GM23338 (cell line): ENCODE measurements at regions not wholly inside any gene's neighbourhood (a gene's known extent, or its start where the extent isn't known, plus 50 kb on each side); places are given as distances from the start of the nearest gene placed in this dataset.

ENCODE experiments used
- CREB1 ChIP-seq: fragments of 250-450 bp; sonication (Bioruptor Pico); IDR thresholded peaks from 2 replicates; pipeline ENCODE4 v1.5.0; 2020; ENCODE audit warnings: low read depth, mild to moderate bottlenecking, moderate library complexity
- CTCF ChIP-seq, 2 experiments: fragments of 200-600 bp in 1 of 2; sonication (generic) in 1 of 2; conservative IDR thresholded peaks; 2 replicates each; pipeline versions ENCODE4 v1.5.1 to v1.6.1; 2016 to 2017; ENCODE audit warnings: antibody characterized with exemption in 2 of 2, low read depth in 2 of 2, mild to moderate bottlenecking in 2 of 2, moderate library complexity in 1 of 2
- ETS1 ChIP-seq: IDR thresholded peaks from 2 replicates; pipeline ENCODE4 v1.6.1; 2016; ENCODE audit warnings: antibody characterized with exemption
- EZH2 ChIP-seq: fragments of 200-600 bp; sonication (generic); IDR thresholded peaks from one replicate; pipeline ENCODE4 v1.8.0; 2017; ENCODE audit warnings: antibody characterized with exemption, mild to moderate bottlenecking, low read depth; ENCODE audit not compliant: unreplicated experiment
- EZH2phosphoT487 ChIP-seq: fragments of 200-600 bp; sonication (generic); IDR thresholded peaks from one replicate; pipeline ENCODE4 v1.8.1; 2018; ENCODE audit warnings: antibody characterized with exemption; ENCODE audit not compliant: unreplicated experiment
- JUNB ChIP-seq: IDR thresholded peaks from one replicate; pipeline ENCODE4 v1.6.1; 2016; ENCODE audit warnings: antibody characterized with exemption; ENCODE audit not compliant: unreplicated experiment
- NANOG ChIP-seq: IDR thresholded peaks from 2 replicates; pipeline ENCODE4 v1.6.1; 2016; ENCODE audit warnings: antibody characterized with exemption, borderline replicate concordance
- POLR2AphosphoS5 ChIP-seq: IDR thresholded peaks from 2 replicates; pipeline ENCODE4 v1.6.1; 2016; ENCODE audit warnings: antibody characterized with exemption, low read depth
- REST ChIP-seq: IDR thresholded peaks from one replicate; pipeline ENCODE4 v1.6.1; 2018; ENCODE audit warnings: antibody characterized with exemption; ENCODE audit not compliant: unreplicated experiment
- STAT1 ChIP-seq: IDR thresholded peaks from one replicate; pipeline ENCODE4 v1.6.1; 2016; ENCODE audit warnings: antibody characterized with exemption; ENCODE audit not compliant: unreplicated experiment
- ZNF331 ChIP-seq: fragments of 250-450 bp; sonication (Bioruptor Pico); IDR thresholded peaks from 2 replicates; pipeline ENCODE4 v1.5.0; 2020; ENCODE audit warnings: low read depth, mild to moderate bottlenecking, moderate library complexity

- no peak for TF ChIP-seq EZH2
- TF ChIP-seq POLR2AphosphoS5 = no peak
- no peak for TF ChIP-seq REST
- no peak for TF ChIP-seq CTCF (conservative IDR thresholded peaks at IDR 0.05; ENCODE audit: low read depth in 2 of 2)
- no peak for TF ChIP-seq STAT1
- no peak for TF ChIP-seq JUNB
- TF ChIP-seq NANOG = no peak
- no peak for TF ChIP-seq CREB1 (CRISPR knock-in tag)
- no peak for TF ChIP-seq EZH2phosphoT487
- TF ChIP-seq ZNF331 (CRISPR knock-in tag) = no peak
- TF ChIP-seq ETS1 = no peak
Observed at GRCh38 chr18:60506190-60506589, 133.6 kb upstream of the MC4R start.
